ENCODE measurements at regions not wholly inside any gene's neighbourhood (a gene's known extent, or its start where the extent isn't known, plus 50 kb on each side); places are given as distances from the start of the nearest gene placed in this dataset.
"Not testable (repeated sequence)": the region's sequence is repeated elsewhere in the genome, so short reads cannot be mapped to it uniquely, and the experiment has no call there.

DNA sequence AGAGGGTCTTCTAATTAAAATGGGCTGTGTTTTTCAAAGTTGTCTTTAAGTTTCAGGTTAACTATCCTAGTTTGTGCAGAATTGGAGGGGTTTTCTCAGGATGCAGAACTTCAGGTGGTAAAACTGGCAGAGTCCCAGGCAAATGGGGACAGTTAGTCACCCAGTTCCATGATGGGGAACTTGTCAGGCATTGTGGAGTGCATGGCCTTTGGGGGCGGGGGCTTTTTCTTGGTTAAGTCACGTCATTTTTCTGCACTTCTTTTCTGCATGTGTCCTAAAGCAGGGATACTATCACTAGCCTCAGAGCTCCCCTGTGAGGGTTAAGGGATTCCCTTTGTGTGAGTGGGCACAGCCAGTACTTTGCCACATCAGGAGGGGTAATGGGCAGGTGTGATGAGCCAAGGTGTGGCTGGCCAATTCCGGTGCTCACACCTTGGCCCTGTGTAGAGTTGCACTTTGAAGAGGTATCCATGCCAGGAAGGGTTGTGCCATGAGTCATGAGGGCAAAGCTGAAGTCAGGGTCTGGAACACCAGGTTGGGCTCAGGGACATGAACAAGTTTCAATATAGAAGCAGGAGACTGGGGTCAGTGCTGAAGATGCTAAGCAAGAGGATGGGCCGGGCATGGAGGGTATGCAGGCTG, 126.0 kb upstream of the RREB1 start:
- DNase-seq: peak in 3 of 4 experiments; percentile 38 to 58 (median 40)

- no peak for DNase-seq
Observed at GRCh38 chr6:6982663-6983062, 125.1 kb upstream of the RREB1 start.

DNA sequence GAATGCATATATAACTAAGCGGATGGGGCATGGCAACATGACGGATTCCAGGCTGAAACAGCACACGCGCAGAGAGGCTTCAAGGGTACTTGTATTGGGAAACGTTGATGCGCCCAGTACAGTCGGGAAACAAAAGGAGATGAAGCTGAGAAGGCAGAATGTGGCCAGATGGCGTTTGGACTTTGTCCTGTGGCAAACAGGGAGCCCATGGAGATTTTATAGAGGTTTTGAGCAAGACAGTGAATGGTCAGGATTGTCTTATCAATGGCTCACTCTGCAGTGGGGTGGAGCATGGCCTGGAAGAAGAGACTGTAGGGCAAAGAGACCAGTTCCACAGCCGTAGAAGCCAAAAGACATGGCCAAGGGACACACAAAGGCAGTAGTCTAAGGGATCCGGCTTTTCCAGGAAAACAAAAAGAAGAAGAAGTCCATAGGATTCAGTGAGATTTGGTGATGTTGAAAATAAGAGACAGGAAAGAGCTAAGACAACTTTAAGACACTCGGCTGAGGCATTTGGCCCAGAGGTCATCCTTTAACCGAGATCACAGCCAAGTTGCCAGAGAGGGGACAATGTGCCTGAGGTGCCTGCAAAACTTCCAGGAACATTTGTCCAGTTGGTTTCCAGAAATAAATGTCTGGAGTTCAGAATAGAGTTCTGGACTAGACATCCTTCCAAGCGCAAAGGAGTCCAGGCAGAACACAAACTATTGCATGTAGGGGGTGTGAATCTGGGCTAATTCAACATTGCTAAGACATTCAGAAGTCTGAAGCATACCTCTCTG, 123.0 kb upstream of the RREB1 start:
- DNase-seq: no peak

DNA sequence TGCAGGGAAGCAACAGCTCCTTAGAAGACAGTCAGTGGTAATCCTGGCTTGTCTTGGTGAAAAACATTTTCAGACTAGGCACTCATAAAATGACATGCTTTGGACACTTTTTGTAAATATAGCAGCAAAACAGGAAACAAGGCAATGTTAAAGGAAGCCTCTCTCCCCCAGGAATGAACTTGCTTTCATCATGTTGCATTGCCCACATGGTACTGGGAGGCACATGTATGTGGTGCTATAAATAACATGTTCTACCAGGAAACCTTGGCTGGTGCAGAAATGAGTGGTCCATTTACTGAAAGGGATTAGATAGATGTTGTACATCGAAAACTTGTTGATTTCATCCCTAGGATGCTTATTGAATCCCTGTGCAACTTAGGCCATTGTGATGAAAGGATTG, 121.4 kb upstream of the RREB1 start:
- peak in 3 of 4 experiments; percentile 30 to 48 (median 48) for DNase-seq

DNA sequence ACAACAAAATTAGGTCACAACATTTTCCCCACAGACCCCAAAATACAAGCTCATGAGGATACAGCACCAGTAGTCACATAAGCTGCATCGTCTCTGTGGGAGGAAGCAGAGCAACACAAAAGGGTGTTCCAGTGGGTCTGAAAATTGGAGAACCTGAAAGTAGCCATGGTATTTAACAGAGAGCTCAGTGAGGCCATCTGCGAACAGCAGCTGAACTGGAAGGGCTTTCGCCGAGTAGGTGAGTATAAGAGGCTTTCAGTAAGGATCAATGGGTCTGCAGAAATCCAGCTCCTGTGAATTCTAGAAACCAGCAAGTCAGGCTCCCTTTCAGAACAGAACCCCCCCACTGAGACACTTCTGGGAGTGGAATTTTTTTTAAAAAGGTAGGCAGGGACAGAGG, 120.0 kb upstream of the RREB1 start:
- peak in 3 of 4 experiments; percentile 20 to 49 (median 34) for DNase-seq

- not testable (repeated sequence) for DNase-seq
Observed at GRCh38 chr6:6990059-6990458, 117.7 kb upstream of the RREB1 start.

- DNase-seq: no peak
Observed at GRCh38 chr6:6993503-6994237, 114.1 kb upstream of the RREB1 start.

- no peak for DNase-seq
Observed at GRCh38 chr6:6994796-6995195, 113.0 kb upstream of the RREB1 start.

- peak in 2 of 4 experiments; percentile 19 to 24 for DNase-seq
Observed at GRCh38 chr6:6995328-6995727, 112.4 kb upstream of the RREB1 start.

DNA sequence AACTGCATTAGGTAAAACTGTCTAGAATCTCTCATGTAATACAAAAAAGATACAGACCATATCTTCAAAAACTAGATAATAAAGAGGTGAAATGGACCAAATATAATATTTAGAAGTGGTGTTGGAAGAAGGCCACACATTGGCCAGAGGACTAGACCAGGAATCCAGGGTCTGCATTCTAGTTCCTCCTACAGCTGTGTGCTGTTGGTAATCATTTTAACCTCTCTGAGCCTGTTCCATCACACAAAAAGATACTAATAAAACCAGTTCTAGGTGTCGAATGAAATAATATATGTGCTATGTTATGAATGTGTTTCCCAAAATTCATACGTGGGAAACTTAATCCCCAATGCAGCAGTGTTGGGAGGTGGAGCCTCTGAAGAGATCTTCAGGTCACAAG, 111.6 kb upstream of the RREB1 start:
- no peak for DNase-seq

DNA sequence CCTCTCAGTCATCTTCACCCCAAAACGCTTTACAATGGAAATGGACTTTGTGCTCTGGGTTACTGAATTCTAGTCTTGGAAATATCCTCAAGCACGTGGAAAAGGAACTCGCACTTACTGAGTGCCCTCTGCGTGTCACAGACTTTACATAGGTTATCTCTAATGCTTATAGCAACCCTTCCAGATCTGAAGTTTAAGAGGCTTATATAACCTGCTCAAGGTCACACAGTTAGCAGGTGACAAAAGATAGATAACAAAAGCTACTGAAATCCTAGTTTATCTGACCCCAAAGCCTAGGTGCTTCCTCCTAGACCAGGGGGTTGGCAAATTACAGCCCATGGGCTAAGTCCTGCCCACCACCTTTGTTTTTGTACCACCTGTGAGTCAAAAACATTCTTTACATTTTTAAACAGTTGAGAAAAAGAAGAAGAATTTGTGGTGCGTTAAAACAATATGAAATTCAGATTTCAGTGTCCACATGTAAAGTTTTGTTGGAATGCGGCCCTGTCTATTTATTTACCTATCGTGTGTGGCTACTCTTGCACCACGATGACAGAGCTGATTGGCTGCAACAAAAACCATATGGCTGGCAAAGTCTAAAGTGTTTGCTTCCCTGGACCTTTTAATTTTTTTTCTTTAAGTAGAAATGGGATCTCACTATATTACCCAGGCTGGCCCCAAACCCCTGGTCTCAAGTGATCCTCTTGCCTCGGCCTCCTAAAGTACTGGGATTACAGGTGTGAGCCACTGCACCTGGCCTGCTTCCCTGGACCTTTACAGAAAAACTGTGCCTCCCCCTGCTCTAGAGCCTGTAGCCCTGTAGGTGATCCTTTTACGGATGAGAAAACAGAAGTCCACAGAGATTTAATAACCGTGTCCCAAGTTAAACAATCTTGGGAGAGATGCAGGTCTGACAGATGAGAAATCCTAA, 110.2 kb upstream of the RREB1 start:
- no peak for DNase-seq

DNA sequence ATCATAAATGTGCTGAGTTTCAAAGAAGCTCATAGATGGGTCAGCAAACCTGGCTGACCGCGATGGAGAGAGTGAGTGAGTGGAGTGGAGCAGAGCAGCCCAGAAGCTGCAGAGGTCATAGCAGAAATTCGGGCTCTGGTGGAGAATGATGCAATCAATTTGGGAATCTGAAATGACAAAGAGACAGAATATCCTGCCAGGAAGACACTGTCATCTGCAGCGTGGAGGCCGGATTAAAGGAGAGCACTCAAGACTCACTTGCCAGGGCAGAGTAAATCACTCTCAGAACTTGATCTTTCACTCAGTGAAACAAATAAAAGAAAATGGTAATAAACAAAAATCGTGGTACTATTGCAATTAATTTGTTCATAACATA, 109.6 kb upstream of the RREB1 start:
- DNase-seq: no peak

GRCh38 chr6:7000825-7001777, 106.7 kb upstream of the RREB1 start:
- DNase-seq: no peak

DNA sequence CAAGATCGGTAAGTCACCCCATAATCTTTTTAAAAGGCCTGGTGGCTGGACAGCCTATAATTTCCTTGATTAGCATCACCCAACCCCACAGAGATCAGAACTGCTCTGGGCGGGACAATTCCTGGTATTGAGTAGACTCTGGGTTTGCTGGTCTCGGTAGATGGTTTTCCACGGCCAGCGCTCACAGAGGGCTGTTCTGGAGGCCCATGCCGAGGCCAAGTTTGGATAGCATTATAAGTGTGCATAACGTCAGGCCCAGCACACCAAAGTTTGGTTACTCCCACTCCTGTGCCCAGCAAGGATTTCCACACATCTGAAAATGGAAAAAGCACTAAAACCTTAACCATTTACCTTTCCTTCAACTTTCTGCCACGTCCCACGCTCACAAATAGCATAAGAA, 104.7 kb upstream of the RREB1 start:
- no peak for DNase-seq

DNA sequence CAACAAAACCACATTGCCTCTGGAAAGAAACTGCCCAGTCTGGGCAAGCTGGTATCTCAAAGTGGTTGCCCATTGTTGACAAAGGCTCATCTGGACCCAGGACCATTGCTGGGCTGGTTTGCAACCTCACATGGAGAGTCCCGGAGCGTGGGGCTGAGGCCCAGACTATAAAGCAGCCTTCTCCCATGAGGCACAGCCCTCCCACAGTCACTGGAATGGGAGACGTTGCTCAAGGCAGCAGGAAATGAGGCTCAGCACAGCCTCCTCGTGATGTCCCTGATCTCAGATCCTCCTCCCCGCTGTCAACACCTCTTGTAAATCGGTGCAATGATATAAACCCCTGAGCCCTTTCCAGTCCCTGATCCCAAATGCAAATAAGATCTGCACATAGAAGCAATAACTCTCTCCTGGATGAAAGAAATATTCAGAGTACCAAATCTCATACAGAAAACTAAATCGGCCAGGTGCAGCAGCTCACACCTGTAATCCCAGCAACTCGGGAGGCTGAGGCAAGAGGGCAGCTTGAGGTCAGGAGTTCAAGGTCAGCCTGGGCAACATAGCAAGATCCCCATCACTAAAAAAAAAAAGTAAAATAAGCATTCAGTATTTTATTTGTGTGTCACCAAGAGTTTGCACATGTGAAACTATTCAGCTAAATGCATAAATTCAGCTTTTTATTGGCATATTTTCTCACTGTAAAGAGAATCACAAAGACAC, 103.0 kb upstream of the RREB1 start:
- peak; percentile 54 to 77 (median 72) for DNase-seq

DNA sequence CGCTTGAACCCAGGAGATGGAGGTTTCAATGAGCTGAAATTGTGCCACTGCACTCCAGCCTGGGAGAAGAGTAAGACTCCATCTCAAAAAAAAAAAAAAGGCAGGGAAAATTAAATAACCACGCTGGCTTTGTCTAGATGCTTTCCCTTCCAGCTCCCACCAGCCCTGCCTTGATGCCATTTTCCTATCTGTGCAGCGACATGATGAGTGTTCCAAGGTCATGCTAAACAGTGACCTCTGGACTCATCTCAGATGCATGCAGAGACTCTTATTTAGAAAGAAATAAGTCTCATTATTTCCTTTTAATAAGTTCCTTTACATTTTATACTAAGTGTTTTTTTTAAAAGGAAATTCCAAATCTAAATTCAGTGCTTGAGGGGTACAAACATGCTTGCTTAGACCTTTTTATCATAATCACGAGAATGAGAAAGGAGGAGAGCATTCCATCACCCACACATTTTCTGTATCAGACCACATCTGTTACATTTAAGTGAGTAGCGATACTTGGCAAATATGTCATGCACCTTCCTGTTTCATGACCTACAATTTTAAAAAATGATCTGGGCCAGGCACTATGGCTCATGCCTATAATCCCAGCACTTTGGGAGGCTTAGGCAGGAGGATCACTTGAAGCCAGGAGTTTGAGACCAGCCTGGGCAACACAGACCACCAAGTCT, 101.1 kb upstream of the RREB1 start:
- DNase-seq: no peak

DNA sequence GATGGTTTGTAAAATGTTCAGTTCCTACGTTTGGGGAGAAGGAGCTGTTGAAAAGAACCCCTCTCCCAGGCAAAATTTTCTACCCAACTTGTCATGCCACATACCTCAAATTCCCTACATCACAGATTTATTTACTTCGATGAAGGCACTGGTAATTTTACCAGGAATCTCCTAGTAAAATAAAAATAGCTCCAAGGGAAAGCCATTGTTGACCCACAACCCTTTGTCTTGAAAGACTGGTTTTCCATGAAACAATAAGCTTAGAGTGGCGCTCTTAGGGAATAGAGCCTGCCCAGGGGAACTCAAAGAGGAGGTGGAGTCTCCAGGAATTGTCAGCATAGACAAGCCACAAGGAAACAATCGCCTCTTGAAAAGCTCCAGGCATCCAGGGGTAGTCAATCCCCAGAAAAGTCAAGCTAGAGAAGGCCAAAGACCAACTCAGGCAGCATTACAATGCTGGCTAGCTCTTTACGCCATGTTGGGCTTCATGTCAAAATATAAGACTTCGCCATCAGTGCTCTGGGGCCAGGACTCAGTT, 99.2 kb upstream of the RREB1 start:
- no peak for DNase-seq

DNA sequence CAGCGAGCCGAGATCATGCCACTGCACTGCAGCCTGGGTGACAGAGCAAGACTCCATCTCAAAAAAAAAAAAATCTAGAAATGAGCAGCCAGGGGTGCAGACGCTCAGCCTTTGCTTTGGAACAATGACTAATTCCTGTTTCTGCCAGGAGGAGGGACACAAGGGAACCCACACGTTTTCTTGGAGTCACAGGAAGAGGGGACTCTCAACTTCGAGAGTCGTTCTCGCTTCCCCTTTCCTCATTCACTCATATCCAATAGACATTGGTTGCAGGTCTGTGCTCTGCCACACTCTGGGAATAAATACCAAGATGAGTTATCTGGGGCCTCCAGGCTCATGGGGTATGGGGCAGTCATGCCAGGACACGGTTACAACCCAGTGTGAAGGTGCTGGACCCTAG, 91.5 kb upstream of the RREB1 start:
- peak; percentile 69 to 89 (median 76) for DNase-seq

- peak; percentile 46 to 75 (median 62) for DNase-seq
Observed at GRCh38 chr6:7021301-7021700, 86.5 kb upstream of the RREB1 start.

DNA sequence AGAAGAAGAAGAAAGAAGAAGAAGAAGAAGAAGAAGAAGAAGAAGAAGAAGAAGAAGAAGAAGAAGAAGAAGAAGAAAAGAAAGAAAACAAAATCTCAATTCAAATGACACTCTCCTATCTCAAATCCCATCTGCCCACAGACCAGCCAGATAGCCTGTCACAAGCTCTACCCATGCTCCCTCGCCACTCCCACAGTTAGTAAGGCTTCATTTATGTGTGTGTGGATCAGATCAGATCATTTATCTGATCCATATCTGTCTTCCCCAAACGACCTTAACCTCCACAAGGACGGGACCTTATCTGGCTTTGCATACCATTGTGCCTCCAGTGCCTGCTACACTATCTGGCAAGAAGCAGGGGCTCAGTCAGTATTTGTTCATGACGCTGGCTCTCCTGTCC, 81.9 kb upstream of the RREB1 start:
- DNase-seq: peak in 1 of 4 experiments; percentile 20
